ENCODE measurements at regions not wholly inside any gene's neighbourhood (a gene's known extent, or its start where the extent isn't known, plus 50 kb on each side); places are given as distances from the start of the nearest gene placed in this dataset.
"Not testable (repeated sequence)": the region's sequence is repeated elsewhere in the genome, so short reads cannot be mapped to it uniquely, and the experiment has no call there.

DNA sequence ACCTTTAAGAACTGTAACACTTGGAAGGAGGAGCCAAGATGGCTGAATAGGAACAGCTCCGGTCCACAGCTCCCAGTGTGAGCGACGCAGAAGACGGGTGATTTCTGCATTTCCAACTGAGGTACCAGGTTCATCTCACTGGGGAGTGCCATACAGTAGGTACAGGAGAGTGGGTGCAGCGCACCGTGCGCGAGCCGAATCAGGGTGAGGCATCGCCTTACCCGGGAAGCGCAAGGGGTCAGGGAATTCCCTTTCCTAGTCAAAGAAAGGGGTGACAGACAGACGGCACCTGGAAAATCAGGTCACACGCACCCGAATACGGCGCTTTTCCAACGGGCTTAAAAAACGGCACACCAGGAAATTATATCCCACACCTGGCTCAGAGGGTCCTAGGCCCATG is 81.8 kb upstream of the ABCA12 start:
- TF ChIP-seq, protein P1, sequence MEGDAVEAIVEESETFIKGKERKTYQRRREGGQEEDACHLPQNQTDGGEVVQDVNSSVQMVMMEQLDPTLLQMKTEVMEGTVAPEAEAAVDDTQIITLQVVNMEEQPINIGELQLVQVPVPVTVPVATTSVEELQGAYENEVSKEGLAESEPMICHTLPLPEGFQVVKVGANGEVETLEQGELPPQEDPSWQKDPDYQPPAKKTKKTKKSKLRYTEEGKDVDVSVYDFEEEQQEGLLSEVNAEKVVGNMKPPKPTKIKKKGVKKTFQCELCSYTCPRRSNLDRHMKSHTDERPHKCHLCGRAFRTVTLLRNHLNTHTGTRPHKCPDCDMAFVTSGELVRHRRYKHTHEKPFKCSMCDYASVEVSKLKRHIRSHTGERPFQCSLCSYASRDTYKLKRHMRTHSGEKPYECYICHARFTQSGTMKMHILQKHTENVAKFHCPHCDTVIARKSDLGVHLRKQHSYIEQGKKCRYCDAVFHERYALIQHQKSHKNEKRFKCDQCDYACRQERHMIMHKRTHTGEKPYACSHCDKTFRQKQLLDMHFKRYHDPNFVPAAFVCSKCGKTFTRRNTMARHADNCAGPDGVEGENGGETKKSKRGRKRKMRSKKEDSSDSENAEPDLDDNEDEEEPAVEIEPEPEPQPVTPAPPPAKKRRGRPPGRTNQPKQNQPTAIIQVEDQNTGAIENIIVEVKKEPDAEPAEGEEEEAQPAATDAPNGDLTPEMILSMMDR (conservative IDR thresholded peaks at IDR 0.05; ENCODE audit: low read depth in 2 of 2) = not testable (repeated sequence)
- TF ChIP-seq POLR2AphosphoS5 (IDR thresholded peaks at IDR 0.05; ENCODE audit: low read depth); EZH2phosphoT487 (IDR thresholded peaks at IDR 0.05; ENCODE audit: unreplicated experiment); EZH2 (IDR thresholded peaks at IDR 0.05; ENCODE audit: low read depth, unreplicated experiment); ZNF331 (CRISPR knock-in tag; IDR thresholded peaks at IDR 0.05; ENCODE audit: low read depth); CREB1 (CRISPR knock-in tag; IDR thresholded peaks at IDR 0.05; ENCODE audit: low read depth); JUNB (IDR thresholded peaks at IDR 0.05; ENCODE audit: unreplicated experiment); NANOG (IDR thresholded peaks at IDR 0.05; ENCODE audit: borderline replicate concordance); ZNF114 (CRISPR knock-in tag; IDR thresholded peaks at IDR 0.05): not testable (repeated sequence)
- TF ChIP-seq, protein P2, sequence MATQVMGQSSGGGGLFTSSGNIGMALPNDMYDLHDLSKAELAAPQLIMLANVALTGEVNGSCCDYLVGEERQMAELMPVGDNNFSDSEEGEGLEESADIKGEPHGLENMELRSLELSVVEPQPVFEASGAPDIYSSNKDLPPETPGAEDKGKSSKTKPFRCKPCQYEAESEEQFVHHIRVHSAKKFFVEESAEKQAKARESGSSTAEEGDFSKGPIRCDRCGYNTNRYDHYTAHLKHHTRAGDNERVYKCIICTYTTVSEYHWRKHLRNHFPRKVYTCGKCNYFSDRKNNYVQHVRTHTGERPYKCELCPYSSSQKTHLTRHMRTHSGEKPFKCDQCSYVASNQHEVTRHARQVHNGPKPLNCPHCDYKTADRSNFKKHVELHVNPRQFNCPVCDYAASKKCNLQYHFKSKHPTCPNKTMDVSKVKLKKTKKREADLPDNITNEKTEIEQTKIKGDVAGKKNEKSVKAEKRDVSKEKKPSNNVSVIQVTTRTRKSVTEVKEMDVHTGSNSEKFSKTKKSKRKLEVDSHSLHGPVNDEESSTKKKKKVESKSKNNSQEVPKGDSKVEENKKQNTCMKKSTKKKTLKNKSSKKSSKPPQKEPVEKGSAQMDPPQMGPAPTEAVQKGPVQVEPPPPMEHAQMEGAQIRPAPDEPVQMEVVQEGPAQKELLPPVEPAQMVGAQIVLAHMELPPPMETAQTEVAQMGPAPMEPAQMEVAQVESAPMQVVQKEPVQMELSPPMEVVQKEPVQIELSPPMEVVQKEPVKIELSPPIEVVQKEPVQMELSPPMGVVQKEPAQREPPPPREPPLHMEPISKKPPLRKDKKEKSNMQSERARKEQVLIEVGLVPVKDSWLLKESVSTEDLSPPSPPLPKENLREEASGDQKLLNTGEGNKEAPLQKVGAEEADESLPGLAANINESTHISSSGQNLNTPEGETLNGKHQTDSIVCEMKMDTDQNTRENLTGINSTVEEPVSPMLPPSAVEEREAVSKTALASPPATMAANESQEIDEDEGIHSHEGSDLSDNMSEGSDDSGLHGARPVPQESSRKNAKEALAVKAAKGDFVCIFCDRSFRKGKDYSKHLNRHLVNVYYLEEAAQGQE (IDR thresholded peaks at IDR 0.05; ENCODE audit: unreplicated experiment) = not testable (repeated sequence)
- TF ChIP-seq, protein P3, sequence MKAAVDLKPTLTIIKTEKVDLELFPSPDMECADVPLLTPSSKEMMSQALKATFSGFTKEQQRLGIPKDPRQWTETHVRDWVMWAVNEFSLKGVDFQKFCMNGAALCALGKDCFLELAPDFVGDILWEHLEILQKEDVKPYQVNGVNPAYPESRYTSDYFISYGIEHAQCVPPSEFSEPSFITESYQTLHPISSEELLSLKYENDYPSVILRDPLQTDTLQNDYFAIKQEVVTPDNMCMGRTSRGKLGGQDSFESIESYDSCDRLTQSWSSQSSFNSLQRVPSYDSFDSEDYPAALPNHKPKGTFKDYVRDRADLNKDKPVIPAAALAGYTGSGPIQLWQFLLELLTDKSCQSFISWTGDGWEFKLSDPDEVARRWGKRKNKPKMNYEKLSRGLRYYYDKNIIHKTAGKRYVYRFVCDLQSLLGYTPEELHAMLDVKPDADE (IDR thresholded peaks at IDR 0.05) = not testable (repeated sequence)

All from GM23338 (cell line).